Forelimb muscle (tissue), 1 donor: ENCODE measurements at regions not wholly inside any gene's neighbourhood (a gene's known extent, or its start where the extent isn't known, plus 50 kb on each side); places are given as distances from the start of the nearest gene placed in this dataset.
"Not testable (repeated sequence)": the region's sequence is repeated elsewhere in the genome, so short reads cannot be mapped to it uniquely, and the experiment has no call there.

ENCODE experiments used
- DNase-seq: peaks from one replicate; pipeline ENCODE4 v3.0.0-alpha.2; 2013; ENCODE audit warnings: low read depth

- no peak for DNase-seq
These were observed 457.9 kb upstream of the CTSO start for GRCh38 chr4:156411531-156411930.

GRCh38 chr4:156408749-156409148 lies 455.1 kb upstream of the CTSO start:
- DNase-seq = no peak

- no peak for DNase-seq
These were observed 447.7 kb upstream of the CTSO start for GRCh38 chr4:156401371-156401770.

DNA sequence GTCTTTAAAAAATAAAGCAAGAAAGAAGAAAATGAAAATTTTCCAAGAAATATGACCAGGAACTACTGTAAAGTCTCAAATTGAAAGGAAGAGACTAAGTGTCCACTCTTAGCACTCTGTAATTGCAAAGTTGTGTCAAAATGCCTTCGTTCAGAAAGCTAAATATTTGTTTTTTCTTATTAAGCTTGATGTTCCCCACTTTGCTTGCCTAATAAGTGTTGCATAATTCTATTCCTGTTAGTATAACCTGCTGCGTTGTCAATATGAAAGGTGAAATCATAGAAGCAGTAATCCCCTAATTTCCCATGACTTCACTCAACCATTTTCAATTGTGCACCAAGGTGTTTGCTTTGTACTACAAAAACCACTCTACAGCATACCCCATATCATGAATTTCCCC lies 442.9 kb upstream of the CTSO start:
- no peak for DNase-seq

GRCh38 chr4:156391325-156391653 lies 437.6 kb upstream of the CTSO start:
- DNase-seq = no peak

- DNase-seq = no peak
These were observed 437.1 kb upstream of the CTSO start for GRCh38 chr4:156390599-156391324.

- DNase-seq = no peak
These were observed 435.2 kb upstream of the CTSO start for GRCh38 chr4:156388826-156389225.

GRCh38 chr4:156378033-156378665 lies 424.5 kb upstream of the CTSO start:
- no peak for DNase-seq

- no peak for DNase-seq
These were observed 423.5 kb upstream of the CTSO start for GRCh38 chr4:156377036-156377710.

- no peak for DNase-seq
These were observed 421.2 kb upstream of the CTSO start for GRCh38 chr4:156374894-156375293.

DNA sequence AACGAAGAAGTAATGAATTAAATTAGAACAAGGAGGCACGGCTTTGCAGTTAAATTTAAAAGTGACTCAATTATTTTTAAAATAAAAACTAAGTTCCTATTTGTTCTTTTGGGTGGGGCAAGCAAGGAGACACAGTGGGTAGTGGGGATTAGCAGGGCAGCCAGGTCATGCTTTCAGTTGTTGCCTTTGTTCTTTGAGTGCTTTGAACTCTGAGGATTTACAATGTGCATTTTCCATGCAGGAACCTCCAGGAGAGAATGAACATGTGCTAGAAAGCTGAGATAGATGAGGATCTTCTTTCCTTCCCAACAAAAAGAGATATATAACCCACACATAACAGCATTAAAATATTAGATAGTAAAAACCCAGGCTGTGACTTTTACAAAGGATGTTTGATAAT lies 420.4 kb upstream of the CTSO start:
- DNase-seq = no peak

- not testable (repeated sequence) for DNase-seq
These were observed 413.8 kb upstream of the CTSO start for GRCh38 chr4:156367502-156367901.

DNA sequence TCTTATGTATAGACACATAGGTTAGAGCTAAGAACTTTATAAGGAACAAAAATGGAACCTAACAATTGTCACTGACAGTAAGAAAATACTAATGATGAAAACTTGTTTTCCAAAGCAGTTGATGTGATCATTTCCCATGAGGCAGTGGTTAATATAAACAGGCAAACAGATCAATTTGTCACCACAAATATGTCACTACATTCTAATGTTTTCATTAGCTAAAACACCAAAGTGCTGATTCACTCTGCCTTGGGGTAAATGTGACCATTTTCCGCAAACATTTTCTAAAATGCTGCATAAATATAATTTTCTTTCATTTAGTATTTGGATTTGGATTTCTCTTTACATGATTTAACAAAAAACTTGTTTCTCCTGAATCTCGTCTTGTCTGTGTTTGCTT lies 408.9 kb upstream of the CTSO start:
- DNase-seq = no peak

DNA sequence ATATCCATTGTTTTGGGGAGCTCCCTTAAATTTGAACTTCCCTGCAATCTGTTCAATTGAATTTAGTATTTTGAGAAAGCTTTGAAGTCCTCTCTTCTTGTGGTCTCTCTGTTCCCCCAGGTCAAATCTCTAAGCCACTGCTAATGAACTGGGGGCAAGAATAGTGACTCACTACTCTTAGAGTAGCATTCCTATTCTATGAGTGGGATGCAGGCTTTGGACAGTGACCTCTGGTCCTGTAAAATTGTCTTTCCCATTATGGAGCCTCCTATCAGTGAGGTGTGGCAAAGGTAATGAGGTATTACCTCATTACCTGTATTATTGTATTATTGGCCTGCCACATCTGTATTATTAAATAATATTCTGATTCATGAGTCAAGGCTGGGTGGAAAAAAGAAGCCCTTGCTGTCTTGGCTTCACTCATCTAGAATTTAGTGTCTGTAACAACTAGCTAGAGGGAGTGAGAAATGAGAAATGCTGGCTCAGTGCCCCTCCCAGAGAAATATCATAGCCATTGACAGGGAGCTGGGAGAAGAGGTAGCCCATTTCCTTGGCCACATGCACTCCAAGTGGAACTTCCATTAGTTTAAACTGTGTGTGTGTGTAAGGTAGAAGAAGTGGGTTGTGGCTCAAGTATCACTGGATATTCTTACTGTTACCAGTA lies 393.9 kb upstream of the CTSO start:
- no peak for DNase-seq

GRCh38 chr4:156346959-156347385 lies 393.3 kb upstream of the CTSO start:
- no peak for DNase-seq

GRCh38 chr4:156344397-156344796 lies 390.7 kb upstream of the CTSO start:
- DNase-seq = no peak

- DNase-seq = no peak
These were observed 382.8 kb upstream of the CTSO start for GRCh38 chr4:156336511-156336910.

DNA sequence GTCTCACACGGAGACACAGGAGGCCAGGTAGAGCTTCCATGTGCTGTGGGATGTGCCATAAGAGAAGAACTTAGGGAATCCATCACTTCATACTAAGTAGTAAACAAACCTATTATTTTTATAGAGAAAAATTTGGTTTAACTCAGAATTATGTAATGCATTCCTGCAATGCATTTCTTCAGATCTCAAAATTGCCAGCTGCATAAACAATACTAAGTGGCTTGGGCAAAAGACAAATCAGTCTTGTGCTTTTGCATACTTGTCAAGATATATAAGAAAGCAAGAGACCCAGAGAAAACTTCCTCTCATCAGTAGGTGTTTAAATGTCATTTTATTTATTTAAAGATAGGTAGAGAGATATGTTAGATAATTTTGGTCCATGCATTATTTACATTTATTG lies 382.1 kb upstream of the CTSO start:
- DNase-seq = no peak

DNA sequence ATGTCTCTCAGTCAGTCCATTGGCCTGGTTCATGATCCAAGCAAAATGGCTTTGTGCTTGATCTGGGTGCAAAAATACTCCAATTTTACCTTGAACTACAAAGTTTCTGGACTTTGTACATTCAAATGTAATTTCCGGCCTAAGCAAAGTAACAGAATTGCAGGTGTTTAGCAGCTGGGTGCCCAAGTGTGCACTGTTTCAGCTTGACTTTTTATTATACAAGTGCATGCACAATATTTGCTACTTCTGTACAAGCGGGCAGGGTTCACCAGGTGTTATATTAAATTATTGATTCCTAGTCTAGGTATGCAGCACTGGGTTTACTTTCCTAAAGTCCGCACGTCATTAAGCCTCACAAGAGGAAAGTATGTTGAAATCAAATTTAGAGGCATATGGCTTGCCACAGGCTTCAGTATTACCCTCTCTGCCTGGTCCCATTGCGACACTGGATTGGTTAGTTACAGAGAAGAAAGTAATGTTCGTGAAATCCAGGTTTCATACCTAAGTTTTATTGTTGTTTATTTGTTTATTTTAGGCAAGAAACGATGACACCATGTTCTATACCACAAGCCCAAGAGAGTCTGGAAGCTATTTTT lies 376.9 kb upstream of the CTSO start:
- no peak for DNase-seq

GRCh38 chr4:156329779-156330178 lies 376.1 kb upstream of the CTSO start:
- no peak for DNase-seq

DNA sequence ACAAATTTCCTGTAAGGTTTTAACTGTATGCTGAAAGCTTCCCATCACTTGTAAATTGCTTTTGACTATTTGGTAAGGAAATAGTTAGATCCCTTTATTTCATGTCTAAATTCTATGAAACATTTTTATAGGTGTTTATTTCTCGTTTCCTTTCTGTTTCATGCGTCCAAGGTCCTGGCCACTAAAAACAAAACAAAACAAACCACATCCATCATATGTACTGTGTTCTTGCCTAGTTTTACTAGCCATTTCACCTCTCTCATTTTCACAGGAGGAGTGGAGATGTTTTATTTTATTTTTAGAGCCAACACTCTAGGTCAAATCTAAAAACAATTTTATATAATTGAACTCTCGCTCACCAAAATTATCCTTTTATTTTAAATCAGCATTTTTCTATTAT lies 375.2 kb upstream of the CTSO start:
- no peak for DNase-seq

GRCh38 chr4:156326246-156326645 lies 372.6 kb upstream of the CTSO start:
- DNase-seq = no peak
